NB4 (cell line): ENCODE measurements at regions not wholly inside any gene's neighbourhood (a gene's known extent, or its start where the extent isn't known, plus 50 kb on each side); places are given as distances from the start of the nearest gene placed in this dataset.

Experiments
- DNase-seq: peaks from one replicate; pipeline ENCODE4 v3.0.0; 2010; ENCODE audit warnings: low read depth
- H3K4me3 ChIP-seq: one replicate; pipeline ENCODE4 v1.5.1; 2011; ENCODE audit warnings: mild to moderate bottlenecking, low read depth, low read length, moderate library complexity
- CTCF ChIP-seq: IDR thresholded peaks from one replicate; pipeline ENCODE4 v1.5.1; 2012; ENCODE audit warnings: low read depth, low read length
- MAX ChIP-seq: IDR thresholded peaks from 2 replicates; pipeline ENCODE4 v1.6.1; 2011; ENCODE audit warnings: low read depth, low read length
- MYC ChIP-seq: IDR thresholded peaks from 2 replicates; pipeline ENCODE4 v1.6.1; 2011; ENCODE audit warnings: low read depth, low read length
- POLR2A ChIP-seq: IDR thresholded peaks from 2 replicates; pipeline ENCODE4 v1.6.1; 2011; ENCODE audit warnings: mild to moderate bottlenecking; ENCODE audit not compliant: insufficient read length; ENCODE audit errors: extremely low read depth

- TF ChIP-seq POLR2A (no peak), CTCF (no peak), MYC (no peak), MAX (no peak)
- no peak for DNase-seq
- no peak overlapping the region for H3K4me3 ChIP-seq
Measured at GRCh38 chr7:95660023-95660434, 63.7 kb upstream of the PDK4 start.

GRCh38 chr7:95658676-95659075 lies 62.4 kb upstream of the PDK4 start:
- no peak overlapping the region for H3K4me3 ChIP-seq
- TF ChIP-seq MYC (no peak), CTCF (no peak), POLR2A (no peak), MAX (no peak)
- no peak for DNase-seq

GRCh38 chr7:95649546-95649945 lies 53.2 kb upstream of the PDK4 start:
- TF ChIP-seq MYC, result no peak
- no peak for TF ChIP-seq MAX
- no peak for TF ChIP-seq POLR2A
- TF ChIP-seq CTCF, result no peak
- DNase-seq, result no peak
- H3K4me3 ChIP-seq, result no peak overlapping the region

- DNase-seq, result no peak
- H3K4me3 ChIP-seq, result no peak overlapping the region
- TF ChIP-seq CTCF, result no peak
- no peak for TF ChIP-seq MYC
Measured at GRCh38 chr7:95646350-95646749, 50.0 kb upstream of the PDK4 start.
